Suppressor macrophage (primary cell): ENCODE measurements at regions not wholly inside any gene's neighbourhood (a gene's known extent, or its start where the extent isn't known, plus 50 kb on each side); places are given as distances from the start of the nearest gene placed in this dataset.
"Not testable (repeated sequence)": the region's sequence is repeated elsewhere in the genome, so short reads cannot be mapped to it uniquely, and the experiment has no call there.

Experiments used
- DNase-seq, 4 experiments: peaks; one replicate each; pipeline ENCODE4 v3.0.0-alpha.2; 2020 to 2022

DNA sequence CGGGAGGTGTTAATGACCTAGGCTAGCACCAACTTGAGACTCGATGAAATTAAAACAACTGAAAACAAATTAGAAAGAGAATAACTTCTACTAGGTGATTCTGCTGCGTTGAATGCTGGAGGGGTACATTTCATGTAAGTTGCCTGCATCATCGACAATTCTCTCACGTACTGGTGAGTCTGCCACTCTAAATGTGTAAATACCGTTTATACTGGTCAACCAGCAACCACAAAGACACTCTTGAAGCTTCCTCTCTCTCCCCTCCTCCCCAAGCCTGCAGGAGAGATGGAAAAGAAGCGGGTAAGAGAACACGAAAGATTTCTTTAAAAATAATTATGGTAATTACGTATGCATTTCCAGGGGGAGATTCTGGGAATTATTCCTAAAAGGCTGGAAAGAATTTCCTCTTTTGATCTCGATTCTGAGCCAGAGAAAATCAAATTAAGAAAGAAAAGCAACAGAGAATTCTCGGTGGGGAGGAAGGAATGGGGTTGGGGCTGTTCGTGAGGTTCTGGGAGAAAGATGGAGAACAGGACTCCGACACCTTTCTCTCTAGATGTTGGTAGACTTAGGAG, 68.6 kb upstream of the MRTFB start:
- DNase-seq: no peak

DNA sequence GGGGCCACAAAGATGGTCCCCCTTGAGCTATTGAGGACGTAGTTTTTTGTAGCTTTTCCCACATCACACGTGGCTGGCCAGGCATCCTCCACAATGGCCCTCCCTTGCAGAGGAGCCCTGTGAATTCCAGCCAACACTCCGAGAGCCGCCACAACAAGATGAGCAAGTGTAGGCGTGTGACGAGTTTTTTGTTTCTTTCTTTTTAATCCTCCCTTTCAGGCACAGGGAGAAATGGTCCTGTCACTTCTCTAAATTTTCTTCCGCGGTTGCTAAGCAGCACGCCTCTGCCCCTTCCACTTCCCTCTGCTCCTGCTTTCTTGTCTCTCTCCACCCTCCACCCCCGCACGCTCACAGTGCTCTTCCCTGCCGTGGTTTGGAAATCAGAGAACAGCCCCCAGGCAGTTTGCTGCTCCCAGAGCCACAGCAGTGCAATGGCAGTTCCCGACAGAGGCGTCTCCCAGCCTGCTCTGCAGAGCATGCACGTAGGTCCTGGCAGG, 68.0 kb upstream of the MRTFB start:
- DNase-seq: peak; percentile 89 to 96 (median 95)

DNA sequence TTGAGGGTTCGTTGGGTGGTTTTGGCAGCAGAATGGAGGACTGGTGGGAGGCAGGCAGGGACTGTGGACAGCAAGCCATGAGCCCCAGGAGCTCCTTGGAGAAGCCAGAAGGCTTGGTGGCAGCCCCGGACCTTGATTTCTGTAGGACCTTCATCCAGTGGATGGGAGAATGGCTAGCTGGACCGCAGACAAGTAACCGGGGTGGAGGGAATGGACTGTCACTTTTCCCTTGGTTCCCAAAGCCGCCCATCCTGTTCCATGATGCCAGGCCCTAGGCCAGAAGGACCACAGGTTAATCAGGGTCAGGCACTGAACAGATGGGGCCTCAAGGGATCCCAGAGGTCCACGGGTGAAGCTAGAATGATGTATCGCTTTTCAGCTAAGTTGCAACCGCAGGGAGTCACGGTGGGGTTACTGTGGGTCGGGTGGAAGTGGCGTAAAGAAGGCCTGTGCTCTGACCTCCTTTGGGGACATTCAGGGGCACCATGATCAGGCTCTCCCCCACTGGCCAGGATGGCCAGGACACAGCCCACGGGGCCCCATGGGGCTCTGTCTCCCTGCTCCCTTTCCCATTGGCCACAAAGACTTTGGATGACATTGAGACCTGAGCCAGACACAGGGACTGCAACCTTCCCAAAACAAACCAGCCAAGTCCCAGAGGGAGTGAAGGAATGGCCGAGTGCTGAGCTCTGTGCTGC, 66.9 kb upstream of the MRTFB start:
- DNase-seq: peak in 1 of 4 experiments; percentile 18

DNA sequence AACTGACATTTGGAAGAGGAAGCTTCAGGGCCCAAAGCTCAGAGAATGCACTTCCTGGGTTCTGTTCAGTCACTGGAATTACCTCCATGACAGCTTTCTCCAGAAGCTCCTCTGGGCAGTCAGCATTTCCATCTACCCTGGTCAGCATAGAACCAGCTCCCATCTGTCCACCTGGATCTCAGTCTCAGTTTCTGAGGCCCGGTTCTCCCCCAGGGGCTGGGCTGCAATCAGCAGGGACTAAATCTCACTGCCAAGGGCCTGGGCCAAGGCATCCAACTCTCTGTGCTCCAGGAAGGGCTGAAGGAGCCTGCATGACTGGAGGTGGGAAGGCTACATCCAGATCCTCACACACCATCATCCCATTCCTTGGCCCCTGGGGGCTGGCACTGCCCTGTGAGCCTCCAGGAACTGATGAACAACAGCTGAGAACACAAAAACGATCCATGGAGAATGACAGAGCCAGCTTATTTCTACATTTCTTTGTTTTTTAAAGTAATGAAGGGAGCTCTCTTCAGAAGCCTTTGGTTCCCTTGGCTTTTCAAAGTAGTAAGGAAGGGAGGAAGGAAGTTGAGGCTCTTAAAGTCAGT, 66.3 kb upstream of the MRTFB start:
- peak in 3 of 4 experiments; percentile 25 to 53 (median 47) for DNase-seq

DNA sequence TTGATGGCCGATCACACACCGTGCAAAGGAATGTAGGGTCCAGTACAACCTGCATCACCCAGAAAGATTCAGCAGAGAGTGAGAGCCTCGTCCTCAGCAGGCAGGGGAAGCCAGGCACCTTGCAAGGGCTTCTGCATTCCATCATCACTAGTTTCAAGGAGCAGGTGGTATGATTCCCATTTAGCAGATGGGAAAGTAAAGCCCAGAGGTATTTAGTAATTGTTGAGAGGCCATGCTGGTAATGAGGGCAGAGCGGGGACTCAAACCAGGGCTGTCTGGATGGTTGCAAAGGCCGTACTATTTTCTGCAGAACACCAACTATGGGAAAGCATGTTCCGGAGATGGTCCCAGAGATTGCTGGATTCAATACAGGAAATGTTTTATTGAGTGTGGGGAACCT, 65.8 kb upstream of the MRTFB start:
- DNase-seq: no peak

DNA sequence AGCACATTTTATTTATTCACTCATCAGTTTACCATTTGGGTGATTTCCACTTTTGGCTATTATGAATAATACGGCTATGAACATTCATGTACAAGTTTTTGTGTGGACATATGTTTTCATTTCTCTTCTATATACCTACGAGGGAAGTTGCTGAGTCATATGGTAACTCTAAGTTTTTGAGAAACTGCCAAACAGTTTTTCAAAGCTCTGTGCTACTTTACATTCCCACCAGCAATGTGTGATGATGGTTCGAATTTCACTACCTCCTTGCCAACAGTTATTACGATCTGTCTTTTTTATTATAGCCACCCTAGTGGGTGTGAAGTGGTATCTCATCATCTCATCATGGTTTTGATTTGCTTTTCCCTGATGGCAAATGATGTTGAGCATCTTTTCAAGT, 63.7 kb upstream of the MRTFB start:
- no peak for DNase-seq

DNA sequence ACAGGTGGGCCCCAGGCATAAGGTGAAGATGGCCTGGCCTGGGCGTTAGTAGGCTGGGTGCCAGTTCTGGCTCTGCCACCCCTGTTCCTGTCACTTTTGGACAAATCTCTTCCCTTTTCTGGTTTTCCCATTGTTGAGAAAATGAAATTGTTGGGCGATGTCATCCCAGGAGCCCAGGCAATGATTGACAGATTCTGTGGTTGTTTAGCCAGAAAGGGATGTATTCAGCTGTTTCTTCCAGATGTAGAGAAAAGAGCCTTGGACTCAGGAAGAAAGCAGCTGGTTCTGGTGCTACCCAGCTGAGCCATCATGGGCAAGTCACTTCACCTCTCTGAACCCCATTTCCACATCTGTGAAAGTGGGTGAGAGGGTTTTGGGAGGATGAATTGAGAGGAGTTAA, 60.1 kb upstream of the MRTFB start:
- DNase-seq: no peak

DNA sequence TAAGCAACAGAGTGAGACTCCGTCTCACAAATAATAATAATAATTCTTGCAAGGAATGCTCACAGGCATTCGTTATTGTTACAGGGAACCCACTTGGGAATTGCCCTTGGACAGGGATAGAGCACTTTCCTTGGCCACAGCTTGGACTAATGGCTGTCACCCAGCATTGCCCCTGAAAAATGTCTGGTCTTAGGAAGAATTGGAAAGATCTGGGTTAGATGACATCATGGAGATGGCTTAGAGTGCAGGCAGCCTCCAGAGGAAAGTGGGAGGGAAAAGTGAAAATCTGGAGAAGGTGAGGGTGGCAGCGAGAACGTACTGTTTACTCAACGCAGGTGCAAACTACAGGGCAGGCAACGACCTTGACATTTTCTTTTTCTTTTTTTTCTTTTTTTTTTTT, 59.3 kb upstream of the MRTFB start:
- DNase-seq: no peak

DNA sequence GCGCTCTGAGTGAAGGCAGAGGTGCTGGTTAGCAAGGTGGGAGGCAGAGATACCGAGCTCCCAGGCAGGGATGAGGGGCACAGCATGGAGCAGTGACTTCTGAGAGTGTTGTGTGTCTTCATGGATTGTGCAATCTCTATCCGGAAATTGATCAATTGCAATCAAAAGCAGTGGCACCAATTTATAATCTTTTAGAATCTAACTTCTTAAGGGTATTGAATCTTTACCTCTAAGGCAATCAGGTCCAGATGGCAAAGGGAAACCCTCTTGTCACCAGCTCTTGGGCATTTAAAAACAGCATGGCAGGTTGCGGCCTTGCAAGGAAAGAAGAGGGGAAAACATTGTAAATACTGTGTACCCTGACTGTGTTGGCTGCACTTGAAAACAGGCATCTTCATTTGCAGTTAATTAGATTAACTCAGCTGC, 58.0 kb upstream of the MRTFB start:
- no peak for DNase-seq

DNA sequence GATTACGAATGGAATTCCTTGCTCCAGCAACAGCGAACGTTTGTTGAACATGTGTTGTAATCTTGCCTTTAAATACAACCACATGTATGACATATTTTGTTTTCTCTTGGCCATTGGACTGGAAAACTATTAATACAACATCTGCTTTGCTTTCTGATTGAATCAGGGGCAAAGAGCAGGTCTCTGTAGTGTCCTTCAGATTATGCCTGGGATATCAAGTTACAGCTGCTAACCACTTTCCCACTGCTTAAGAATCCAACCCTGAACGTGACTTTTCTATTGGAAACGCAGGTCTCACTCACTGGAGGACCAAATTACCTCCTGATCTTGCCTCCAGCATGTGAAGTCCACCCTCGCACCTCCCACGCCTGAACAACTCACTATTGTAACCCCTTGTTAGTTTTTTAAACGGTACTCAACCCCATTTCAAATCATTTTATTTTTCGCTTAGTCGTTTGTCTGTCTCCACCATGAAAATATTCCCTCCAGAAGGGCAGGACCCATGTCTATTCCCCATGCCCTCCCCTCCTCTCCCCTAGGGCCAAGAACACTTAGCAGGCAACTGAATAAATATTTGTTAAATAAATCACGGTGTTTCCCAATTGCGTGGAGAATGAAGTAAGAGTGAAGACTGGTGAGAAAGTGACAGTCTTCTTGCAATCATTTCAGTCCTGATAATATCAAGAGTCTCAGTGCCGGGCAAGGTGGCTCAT, 57.4 kb upstream of the MRTFB start:
- peak in 1 of 4 experiments; percentile 18 for DNase-seq

DNA sequence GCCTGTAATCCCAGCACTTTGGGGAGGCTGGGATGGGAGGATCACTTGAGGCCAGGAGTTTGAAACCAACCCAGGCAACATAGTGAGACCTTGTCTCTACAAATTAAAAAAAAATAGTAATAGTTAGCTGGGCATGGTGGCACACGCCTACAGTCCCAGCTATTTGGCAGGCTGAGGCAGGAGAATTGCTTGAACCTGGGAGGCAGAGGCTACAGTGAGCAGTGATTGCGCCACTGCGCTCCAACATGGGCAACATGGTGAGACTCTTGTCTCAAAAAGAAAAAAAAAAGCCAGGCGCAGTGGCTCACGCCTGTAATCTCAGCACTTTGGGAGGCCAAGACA, 56.9 kb upstream of the MRTFB start:
- DNase-seq: no peak

DNA sequence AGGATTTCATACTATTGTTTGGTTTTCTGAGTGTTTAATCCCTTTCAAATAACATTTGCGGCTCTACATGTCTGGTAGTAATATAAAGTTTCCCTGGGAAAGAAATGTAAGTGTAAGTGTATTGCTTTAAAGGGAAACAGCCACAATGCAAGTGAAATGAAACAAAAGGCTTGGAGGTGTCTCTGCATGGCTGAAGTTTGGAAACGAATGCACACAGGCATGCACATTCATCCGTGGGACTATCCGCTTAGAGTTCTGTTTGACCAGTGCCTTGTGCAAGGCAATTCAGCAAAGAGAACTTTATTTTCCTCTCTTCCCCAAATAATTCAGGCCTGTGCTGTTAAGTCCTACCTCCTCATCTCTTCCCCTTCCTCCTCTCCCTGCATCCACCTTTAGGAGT, 56.1 kb upstream of the MRTFB start:
- DNase-seq: peak in 3 of 4 experiments; percentile 35 to 56 (median 35)

DNA sequence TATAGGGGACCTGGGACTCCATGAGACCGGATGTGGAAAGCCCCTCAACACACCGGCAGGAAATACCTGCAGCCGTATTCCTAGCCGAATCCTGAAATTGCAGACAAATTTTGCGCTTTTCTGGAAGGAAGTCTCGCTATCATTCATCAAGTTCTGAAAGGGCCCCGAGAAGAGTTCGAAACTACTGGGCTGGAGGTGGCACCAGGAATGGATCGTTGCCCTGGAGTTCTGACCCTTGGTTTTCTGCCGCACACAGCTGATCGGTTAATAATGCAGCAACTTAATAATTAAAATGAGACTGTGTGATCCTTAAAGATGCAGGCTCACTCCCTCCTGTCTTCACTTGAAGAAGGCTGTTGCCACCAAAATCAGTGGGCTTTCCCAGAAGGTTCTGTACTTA, 55.7 kb upstream of the MRTFB start:
- no peak for DNase-seq

DNA sequence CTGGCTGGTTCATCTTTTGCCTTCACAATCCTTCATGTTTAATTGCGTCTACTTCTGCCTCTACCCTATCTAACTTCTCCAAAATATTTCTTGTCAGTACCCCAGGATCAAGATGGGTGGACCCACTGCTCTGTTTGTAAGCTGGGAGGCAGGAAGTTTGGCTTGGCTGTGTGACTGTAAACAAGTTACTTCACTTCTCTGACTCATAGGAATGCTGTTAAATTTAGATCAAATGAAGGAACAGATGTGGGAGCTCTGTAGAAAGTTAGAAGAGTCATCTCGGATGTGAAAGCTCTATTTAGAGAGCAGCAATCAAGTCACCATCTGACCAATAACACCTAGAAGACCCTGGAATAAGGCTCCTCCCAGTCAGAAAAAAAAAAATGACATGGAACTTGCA, 55.2 kb upstream of the MRTFB start:
- peak; percentile 81 to 95 (median 90) for DNase-seq

DNA sequence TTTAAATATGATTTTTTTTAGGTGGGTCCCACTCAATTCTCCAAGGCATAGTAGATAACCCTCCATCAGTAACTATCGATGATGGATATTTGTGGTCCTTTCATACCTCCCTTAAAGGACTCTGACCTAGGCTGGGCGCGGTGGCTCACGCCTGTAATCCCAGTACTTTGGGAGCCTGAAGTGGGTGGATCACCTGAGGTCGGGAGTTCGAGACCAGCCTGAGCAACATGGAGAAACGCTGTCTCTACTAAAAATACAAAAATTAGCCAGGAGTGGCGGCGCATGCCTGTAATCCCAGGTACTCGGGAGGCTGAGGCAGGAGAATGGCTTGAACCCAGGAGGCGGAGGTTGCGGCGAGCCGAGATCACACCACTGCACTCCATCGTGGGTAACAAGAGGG, 54.8 kb upstream of the MRTFB start:
- DNase-seq: not testable (repeated sequence)

DNA sequence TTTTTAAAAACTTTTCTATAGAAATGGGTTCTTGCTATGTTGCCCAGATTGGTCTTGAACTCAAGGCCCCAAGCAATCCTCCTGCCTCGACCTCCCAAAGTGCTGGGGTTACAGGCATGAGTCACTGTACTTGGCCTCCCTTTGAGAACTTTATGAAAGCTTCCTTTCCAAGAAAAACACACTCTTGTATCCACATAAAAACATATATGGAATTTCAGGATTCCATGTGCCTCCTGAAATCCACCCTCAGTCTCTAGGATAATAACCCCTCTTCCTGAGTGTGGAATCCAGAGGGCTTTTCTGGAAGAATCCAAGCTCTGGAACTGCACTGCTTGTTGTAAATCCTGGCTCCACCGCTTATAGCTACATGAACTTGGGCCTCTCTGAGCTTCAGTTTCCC, 53.2 kb upstream of the MRTFB start:
- DNase-seq: no peak

DNA sequence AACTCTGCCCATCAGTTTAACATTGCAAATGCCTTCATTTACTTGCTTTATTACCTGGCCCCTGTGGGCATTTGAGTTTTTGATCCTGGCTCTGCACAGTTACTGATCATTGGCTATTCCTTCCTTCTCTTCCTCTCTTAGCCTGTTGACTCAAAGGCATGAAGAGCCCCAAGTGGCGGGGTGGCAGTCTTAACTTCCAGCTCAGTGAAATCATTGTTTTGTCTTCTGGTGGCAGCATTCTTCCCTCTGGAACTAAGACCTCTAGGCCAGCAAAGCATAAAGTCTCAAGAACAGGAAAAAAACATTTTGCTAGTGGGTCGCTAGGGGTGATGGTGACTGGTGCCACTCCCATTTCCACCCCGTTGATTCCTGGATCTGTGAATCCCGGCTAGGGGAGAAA, 52.3 kb upstream of the MRTFB start:
- DNase-seq: peak in 3 of 4 experiments; percentile 19 to 44 (median 43)

DNA sequence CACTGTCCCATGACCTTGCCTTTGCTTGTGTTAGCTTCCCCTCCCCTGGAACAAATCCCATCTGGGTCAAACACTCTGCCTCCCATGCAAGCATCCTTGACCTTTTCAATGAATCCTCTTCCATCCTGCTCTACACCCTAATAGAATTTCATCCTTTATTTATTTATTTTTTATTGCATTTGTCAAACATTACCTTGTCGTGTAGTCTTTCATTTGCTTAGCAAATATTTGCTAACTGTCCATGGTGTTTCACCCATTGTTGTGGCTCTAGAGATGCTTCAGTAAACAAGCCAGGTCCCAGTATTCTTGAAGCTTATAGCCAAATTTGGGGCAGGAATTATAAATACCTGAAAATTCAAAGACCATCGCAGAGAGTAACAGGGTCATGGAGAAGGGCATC, 51.0 kb upstream of the MRTFB start:
- no peak for DNase-seq
